HEK293 (cell line): ENCODE measurements at regions not wholly inside any gene's neighbourhood (a gene's known extent, or its start where the extent isn't known, plus 50 kb on each side); places are given as distances from the start of the nearest gene placed in this dataset.

ENCODE experiments used
- CTCF ChIA-PET: fragments of 350-600 bp; formaldehyde crosslinking; extraction: SDS; loops from one replicate; lab custom pipeline; 2021; ENCODE audit warnings: antibody characterized with exemption; lab: Yijun Ruan, JAX
- POLR2A ChIA-PET: fragments of 300-600 bp; formaldehyde crosslinking; extraction: SDS; loops from one replicate; lab custom pipeline; 2020; ENCODE audit warnings: antibody characterized with exemption, inconsistent platforms; lab: Yijun Ruan, JAX
- H3K27ac ChIP-seq: fragments of 200-500 bp; sonication (Bioruptor generic); 2 replicates; pipeline ENCODE4 v1.5.1; 2014; ENCODE audit warnings: low read depth, low read length, control low read depth, inconsistent platforms; ENCODE audit errors: extremely low read depth
- H3K36me3 ChIP-seq, 2 experiments: fragments of 200-500 bp in 1 of 2; sonication (Bioruptor generic) in 1 of 2; 1 replicate in 1 of 2; 2 replicates in 1 of 2; pipeline ENCODE4 v1.5.1; 2014 to 2017; ENCODE audit warnings: inconsistent platforms in 2 of 2, low read length in 2 of 2; ENCODE audit not compliant: control insufficient read depth in 2 of 2, insufficient read depth in 1 of 2
- H3K4me1 ChIP-seq: fragments of 200-500 bp; sonication (Bioruptor generic); 2 replicates; pipeline ENCODE4 v1.5.1; 2014; ENCODE audit warnings: mild to moderate bottlenecking, low read length, inconsistent platforms; ENCODE audit not compliant: control insufficient read depth, insufficient read depth
- H3K4me3 ChIP-seq: 2 replicates; pipeline ENCODE4 v1.5.1; 2011; ENCODE audit warnings: low read depth, mild to moderate bottlenecking, control low read depth, low read length, moderate library complexity
- H3K9me3 ChIP-seq: fragments of 200-500 bp; sonication (Bioruptor generic); 2 replicates; pipeline ENCODE4 v1.5.1; 2014; ENCODE audit warnings: low read depth, low read length, inconsistent platforms; ENCODE audit not compliant: control insufficient read depth, insufficient read depth
- BCL6B ChIP-seq: fragments of 450-650 bp; formaldehyde crosslinking; IDR thresholded peaks from 2 replicates; pipeline ENCODE4 v1.5.1; 2017; ENCODE audit warnings: missing biosample characterization, missing genetic modification characterization
- KLF7 ChIP-seq: fragments of 450-650 bp; formaldehyde crosslinking; IDR thresholded peaks from 2 replicates; pipeline ENCODE4 v1.5.1; 2016; ENCODE audit warnings: missing biosample characterization, missing genetic modification characterization, borderline replicate concordance
- PRDM10 ChIP-seq: fragments of 450-650 bp; formaldehyde crosslinking; IDR thresholded peaks from 2 replicates; pipeline ENCODE4 v1.5.1; 2016; ENCODE audit warnings: missing biosample characterization, missing genetic modification characterization
- PRDM4 ChIP-seq: fragments of 450-650 bp; formaldehyde crosslinking; IDR thresholded peaks from 2 replicates; pipeline ENCODE4 v1.5.1; 2017; ENCODE audit warnings: missing biosample characterization, missing genetic modification characterization
- REPIN1 ChIP-seq: fragments of 450-650 bp; formaldehyde crosslinking; IDR thresholded peaks from 2 replicates; pipeline ENCODE4 v1.5.1; 2017; ENCODE audit warnings: missing biosample characterization, missing genetic modification characterization, low read depth
- SCRT1 ChIP-seq: fragments of 450-650 bp; formaldehyde crosslinking; IDR thresholded peaks from 2 replicates; pipeline ENCODE4 v1.5.1; 2016; ENCODE audit warnings: missing biosample characterization, missing genetic modification characterization, borderline replicate concordance
- SETDB1 ChIP-seq: IDR thresholded peaks from one replicate; pipeline ENCODE4 v1.6.1; 2017; ENCODE audit warnings: mild to moderate bottlenecking, low read length, moderate library complexity, mixed read lengths; ENCODE audit not compliant: insufficient read length
- ZBTB20 ChIP-seq: fragments of 450-650 bp; formaldehyde crosslinking; IDR thresholded peaks from 2 replicates; pipeline ENCODE4 v1.5.1; 2016; ENCODE audit warnings: missing biosample characterization, missing genetic modification characterization
- ZFP3 ChIP-seq: fragments of 450-650 bp; formaldehyde crosslinking; IDR thresholded peaks from 2 replicates; pipeline ENCODE4 v1.5.1; 2016; ENCODE audit warnings: low read depth, missing biosample characterization, missing genetic modification characterization
- ZFP41 ChIP-seq: fragments of 450-650 bp; formaldehyde crosslinking; IDR thresholded peaks from 2 replicates; pipeline ENCODE4 v1.5.1; 2016; ENCODE audit warnings: missing biosample characterization, missing genetic modification characterization, borderline replicate concordance
- ZFP69B ChIP-seq: fragments of 450-650 bp; formaldehyde crosslinking; IDR thresholded peaks from 2 replicates; pipeline ENCODE4 v1.5.1; 2016; ENCODE audit warnings: missing biosample characterization, missing genetic modification characterization
- ZNF138 ChIP-seq: fragments of 450-650 bp; formaldehyde crosslinking; IDR thresholded peaks from 2 replicates; pipeline ENCODE4 v1.5.1; 2016; ENCODE audit warnings: missing biosample characterization, missing genetic modification characterization, borderline replicate concordance
- ZNF350 ChIP-seq: fragments of 450-650 bp; formaldehyde crosslinking; IDR thresholded peaks from 2 replicates; pipeline ENCODE4 v1.5.0; 2017; ENCODE audit warnings: missing biosample characterization, mild to moderate bottlenecking, missing genetic modification characterization
- ZNF394 ChIP-seq: fragments of 450-650 bp; formaldehyde crosslinking; IDR thresholded peaks from 2 replicates; pipeline ENCODE4 v1.5.1; 2016; ENCODE audit warnings: missing biosample characterization, missing genetic modification characterization, mild to moderate bottlenecking, moderate library complexity, borderline replicate concordance
- ZNF623 ChIP-seq: fragments of 450-650 bp; formaldehyde crosslinking; IDR thresholded peaks from 2 replicates; pipeline ENCODE4 v1.5.1; 2016; ENCODE audit warnings: missing biosample characterization, missing genetic modification characterization
- ZNF704 ChIP-seq: fragments of 450-650 bp; formaldehyde crosslinking; IDR thresholded peaks from 2 replicates; pipeline ENCODE4 v1.5.1; 2016; ENCODE audit warnings: missing biosample characterization, missing genetic modification characterization
- ZNF777 ChIP-seq: fragments of 450-650 bp; formaldehyde crosslinking; IDR thresholded peaks from 2 replicates; pipeline ENCODE4 v1.5.1; 2017; ENCODE audit warnings: missing biosample characterization, missing genetic modification characterization, borderline replicate concordance
- ZNF830 ChIP-seq: fragments of 450-650 bp; IDR thresholded peaks from 2 replicates; pipeline ENCODE4 v1.5.0; 2018; ENCODE audit warnings: missing biosample characterization, missing genetic modification characterization, low read depth, mild to moderate bottlenecking, moderate library complexity
- ZSCAN30 ChIP-seq: fragments of 450-650 bp; IDR thresholded peaks from 2 replicates; pipeline ENCODE4 v1.5.1; 2018; ENCODE audit warnings: missing biosample characterization, mild to moderate bottlenecking, missing genetic modification characterization, moderate library complexity

GRCh38 chr7:136070736-136071505 is 93.8 kb upstream of the MTPN start:
- POLR2A ChIA-PET: no interaction called here
- CTCF ChIA-PET: no interaction called here
- Histone ChIP-seq H3K4me1 (no peaks in the 10 kb centered on the region), H3K36me3 (no peaks in the 10 kb centered on the region), H3K27ac (no peak overlapping the region), H3K9me3 (no peaks in the 10 kb centered on the region), H3K4me3 (no peak overlapping the region)
- no peak for TF ChIP-seq PRDM10
- TF ChIP-seq REPIN1 (tag by site-specific recombination): no peak
- no peak for TF ChIP-seq ZSCAN30
- no peak for TF ChIP-seq ZFP3 (tag by site-specific recombination)
- TF ChIP-seq ZNF394 (tag by site-specific recombination): no peak
- TF ChIP-seq ZNF623 (tag by site-specific recombination): no peak
- TF ChIP-seq ZNF704: no peak
- TF ChIP-seq ZNF830: no peak
- TF ChIP-seq ZNF350 (tag by site-specific recombination): no peak
- no peak for TF ChIP-seq ZFP41 (tag by site-specific recombination)
- TF ChIP-seq ZNF138 (tag by site-specific recombination): no peak
- no peak for TF ChIP-seq PRDM4 (tag by site-specific recombination)
- no peak for TF ChIP-seq SCRT1

- Histone ChIP-seq H3K36me3 (no peaks in the 10 kb centered on the region), H3K27ac (no peak overlapping the region), H3K4me1 (no peaks in the 10 kb centered on the region), H3K9me3 (no peaks in the 10 kb centered on the region), H3K4me3 (no peak overlapping the region)
- CTCF ChIA-PET: no interaction called here
- POLR2A ChIA-PET: no interaction called here
- TF ChIP-seq ZBTB20 (tag by site-specific recombination): no peak
- TF ChIP-seq PRDM10: no peak
- TF ChIP-seq ZFP69B (tag by site-specific recombination): no peak
- TF ChIP-seq KLF7: no peak
- TF ChIP-seq BCL6B: no peak
- no peak for TF ChIP-seq SETDB1
- no peak for TF ChIP-seq ZNF777 (tag by site-specific recombination)
Observed at GRCh38 chr7:136069840-136070529, 92.8 kb upstream of the MTPN start.
